Astrocyte of the cerebellum (primary cell): ENCODE measurements at regions not wholly inside any gene's neighbourhood (a gene's known extent, or its start where the extent isn't known, plus 50 kb on each side); places are given as distances from the start of the nearest gene placed in this dataset.

Experiments used
- DNase-seq: peaks from one replicate; pipeline ENCODE4 v3.0.0-alpha.2; 2011; ENCODE audit warnings: low read depth
- H3K4me3 ChIP-seq: 2 replicates; pipeline ENCODE4 v1.5.1; 2011; ENCODE audit warnings: mild to moderate bottlenecking, low read depth, low read length, moderate library complexity
- CTCF ChIP-seq: IDR thresholded peaks from 2 replicates; pipeline ENCODE4 v1.5.1; 2012; ENCODE audit warnings: low read length, low read depth, moderate library complexity, mild to moderate bottlenecking; ENCODE audit errors: missing control alignments
- in situ Hi-C: cut with HindIII; loops from 2 replicates; pipeline ENCODE4 v1.10.0; 2017; ENCODE audit warnings: low sequenced_read_pairs

GRCh38 chr7:91559947-91560346 lies 295.7 kb downstream of the FZD1 start:
- in situ Hi-C loops: no loop called here
- TF ChIP-seq CTCF: no peak
- no peak for DNase-seq
- H3K4me3 ChIP-seq: no peak overlapping the region

- in situ Hi-C loops: no loop called here
- DNase-seq: no peak
- H3K4me3 ChIP-seq: no peak overlapping the region
- TF ChIP-seq CTCF: no peak
These were observed 299.9 kb downstream of the FZD1 start for GRCh38 chr7:91564101-91564500.

GRCh38 chr7:91564541-91564940 lies 300.3 kb downstream of the FZD1 start:
- TF ChIP-seq CTCF: no peak
- in situ Hi-C loops: no loop called here
- DNase-seq: no peak
- no peak overlapping the region for H3K4me3 ChIP-seq

- peak; percentile 58 for DNase-seq
- peak overlapping the region; percentile 7 for H3K4me3 ChIP-seq
- TF ChIP-seq CTCF: no peak
- in situ Hi-C loops: no loop called here
These were observed 301.5 kb downstream of the FZD1 start for GRCh38 chr7:91565499-91566401.

- no peak for DNase-seq
- no peak for TF ChIP-seq CTCF
- in situ Hi-C loops: no loop called here
- H3K4me3 ChIP-seq: no peak overlapping the region
These were observed 302.1 kb downstream of the FZD1 start for GRCh38 chr7:91566402-91566732.

GRCh38 chr7:91567081-91568012 lies 303.1 kb downstream of the FZD1 start:
- no peak overlapping the region for H3K4me3 ChIP-seq
- DNase-seq: no peak
- in situ Hi-C loops: no loop called here
- no peak for TF ChIP-seq CTCF
